C1 segment of cervical spinal cord (tissue), 14 donors: ENCODE measurements at regions not wholly inside any gene's neighbourhood (a gene's known extent, or its start where the extent isn't known, plus 50 kb on each side); places are given as distances from the start of the nearest gene placed in this dataset.

Experiments used
- DNase-seq, 14 donors: peaks; one replicate each; lab custom pipeline; 2025; lab: John Stamatoyannopoulos, UW

DNA sequence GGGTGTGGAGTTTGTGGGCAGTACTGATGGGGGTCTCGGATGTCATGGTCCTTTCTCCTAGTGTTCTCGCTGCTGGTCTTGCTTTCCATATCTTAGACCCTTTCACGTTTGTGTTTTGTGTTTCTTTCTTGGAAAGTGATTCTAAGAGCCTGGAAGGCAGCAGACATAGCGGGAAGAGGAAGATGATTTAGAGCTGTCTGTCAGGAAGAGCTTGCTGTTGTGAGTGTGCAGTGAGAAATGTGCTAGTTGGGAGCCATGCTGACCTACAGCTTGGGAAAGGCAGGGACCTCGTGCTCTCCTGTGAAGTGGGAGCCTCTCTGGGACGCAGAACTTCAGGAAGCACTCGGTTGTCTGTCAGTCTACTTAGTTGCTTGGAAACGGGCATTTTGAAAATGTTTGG lies 122.2 kb downstream of the ZNF518B start:
- no peak for DNase-seq

DNA sequence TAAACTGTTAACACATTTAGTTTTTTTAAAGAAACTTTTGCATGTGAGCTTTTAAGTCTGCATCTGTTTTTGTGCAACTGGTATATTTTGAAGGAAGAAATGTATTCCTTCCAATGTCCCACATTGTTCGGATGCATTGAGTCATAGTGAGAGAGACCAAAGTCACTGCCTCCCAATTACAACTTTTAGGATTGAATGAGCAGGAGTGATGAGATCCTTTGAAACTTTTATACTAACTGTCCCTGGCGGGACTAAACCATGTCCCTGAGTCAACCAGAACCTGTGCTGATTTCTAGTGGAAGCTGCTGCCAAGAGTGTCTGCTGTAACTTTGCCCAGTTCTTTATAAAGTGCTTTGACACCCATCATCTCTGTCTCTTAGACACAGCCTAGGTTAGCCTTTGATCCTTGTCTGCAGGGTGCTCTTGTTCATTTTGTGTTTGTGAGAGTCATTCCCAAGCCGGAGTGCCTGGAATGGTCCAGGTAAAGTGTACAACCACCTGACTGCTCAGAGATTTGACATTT lies 122.7 kb downstream of the ZNF518B start:
- no peak for DNase-seq

DNA sequence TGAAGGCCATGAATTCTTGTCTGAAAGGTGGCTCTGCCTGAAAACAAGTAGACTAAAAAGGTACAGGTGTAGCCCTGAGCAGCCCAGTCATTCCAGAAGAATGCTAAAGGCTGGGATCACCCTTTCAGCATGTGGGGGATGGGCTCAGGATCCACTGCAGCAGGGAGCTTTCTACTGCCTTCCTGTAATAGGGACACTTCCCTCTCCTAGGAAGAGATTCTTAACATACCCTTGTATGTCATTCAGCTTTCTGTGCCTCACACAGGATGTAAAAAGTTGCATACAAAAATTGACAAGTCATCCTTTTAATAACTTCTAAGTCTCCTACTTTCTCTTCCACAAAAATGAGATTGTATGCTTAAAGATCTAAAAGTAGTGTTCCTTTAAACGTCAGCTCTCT lies 123.3 kb downstream of the ZNF518B start:
- no peak for DNase-seq

- no peak for DNase-seq
Measured at GRCh38 chr4:10326075-10326474, 131.2 kb downstream of the ZNF518B start.

- peak in 2 of 14 donors; percentile 5 to 92 for DNase-seq
Measured at GRCh38 chr4:10321931-10322330, 135.3 kb downstream of the ZNF518B start.

- DNase-seq = no peak
Measured at GRCh38 chr4:10320130-10320529, 137.1 kb downstream of the ZNF518B start.

- DNase-seq = no peak
Measured at GRCh38 chr4:10317345-10317744, 139.9 kb downstream of the ZNF518B start.

- DNase-seq = no peak
Measured at GRCh38 chr4:10316851-10317250, 140.4 kb downstream of the ZNF518B start.

GRCh38 chr4:10315638-10316037 lies 141.6 kb downstream of the ZNF518B start:
- no peak for DNase-seq

- DNase-seq = no peak
Measured at GRCh38 chr4:10312568-10312967, 144.7 kb downstream of the ZNF518B start.

GRCh38 chr4:10311939-10312338 lies 145.3 kb downstream of the ZNF518B start:
- DNase-seq = no peak

DNA sequence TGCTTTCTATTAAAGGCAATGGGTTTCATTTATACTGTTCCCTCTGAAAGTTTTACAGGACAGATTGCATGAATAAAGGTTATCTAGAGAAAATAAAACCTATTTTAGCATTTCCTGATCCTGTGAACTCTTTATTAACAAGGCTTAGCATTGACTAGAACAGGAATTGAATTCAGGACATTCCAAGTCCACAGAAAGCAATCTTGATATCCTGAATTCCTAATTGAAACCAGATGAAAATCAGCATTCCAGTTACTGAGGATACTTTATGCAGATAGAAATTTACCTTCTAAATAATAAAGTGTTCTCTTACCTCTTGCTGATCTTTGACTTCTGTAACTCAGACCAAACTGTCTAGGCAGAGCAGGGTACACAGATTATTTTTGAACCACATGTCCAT lies 151.4 kb downstream of the ZNF518B start:
- DNase-seq = no peak

- no peak for DNase-seq
Measured at GRCh38 chr4:10303291-10303690, 153.9 kb downstream of the ZNF518B start.

DNA sequence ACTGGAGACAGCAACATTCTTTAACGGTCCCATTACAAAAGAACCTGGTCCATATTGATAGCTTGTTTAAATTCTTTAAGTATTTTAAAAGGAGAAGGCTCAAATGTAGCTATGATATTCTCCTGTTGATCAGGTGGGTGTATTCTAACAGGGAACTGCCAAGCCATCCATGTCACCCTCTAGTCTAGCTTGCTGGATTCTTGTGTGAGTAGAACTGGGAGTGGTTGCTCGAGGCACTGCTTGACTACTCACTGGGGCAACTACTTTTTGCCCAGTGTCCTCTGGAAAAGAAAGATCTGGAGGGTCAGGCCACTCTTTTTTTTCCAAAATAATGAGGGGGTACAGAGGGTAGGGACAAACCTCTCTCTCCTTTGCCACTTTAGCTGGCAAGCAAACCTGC lies 155.1 kb downstream of the ZNF518B start:
- DNase-seq = no peak

DNA sequence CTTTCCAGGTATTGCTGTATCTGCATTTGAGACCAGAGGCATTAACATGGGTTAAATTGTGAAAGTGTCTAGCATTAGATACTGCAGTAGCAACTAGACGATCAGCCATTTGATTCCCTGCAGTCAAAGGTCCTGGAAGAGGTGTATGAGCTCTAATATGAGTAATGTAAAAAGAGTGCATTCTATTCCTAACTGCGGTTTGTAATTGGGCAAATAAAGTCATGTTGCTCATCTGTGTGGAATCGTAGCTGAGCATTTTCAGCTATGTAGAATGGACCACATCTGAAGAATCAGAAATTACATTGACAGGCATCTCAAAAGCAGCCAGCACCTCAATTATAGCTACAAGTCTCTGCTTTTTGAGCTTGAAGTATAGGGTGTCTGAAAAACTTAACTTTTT lies 157.6 kb downstream of the ZNF518B start:
- DNase-seq = no peak

- DNase-seq = no peak
Measured at GRCh38 chr4:10298681-10299080, 158.5 kb downstream of the ZNF518B start.

- peak in 11 of 14 donors; percentile 9 to 68 (median 54) for DNase-seq
Measured at GRCh38 chr4:10296730-10297129, 160.5 kb downstream of the ZNF518B start.

GRCh38 chr4:10295301-10295700 lies 161.9 kb downstream of the ZNF518B start:
- no peak for DNase-seq

DNA sequence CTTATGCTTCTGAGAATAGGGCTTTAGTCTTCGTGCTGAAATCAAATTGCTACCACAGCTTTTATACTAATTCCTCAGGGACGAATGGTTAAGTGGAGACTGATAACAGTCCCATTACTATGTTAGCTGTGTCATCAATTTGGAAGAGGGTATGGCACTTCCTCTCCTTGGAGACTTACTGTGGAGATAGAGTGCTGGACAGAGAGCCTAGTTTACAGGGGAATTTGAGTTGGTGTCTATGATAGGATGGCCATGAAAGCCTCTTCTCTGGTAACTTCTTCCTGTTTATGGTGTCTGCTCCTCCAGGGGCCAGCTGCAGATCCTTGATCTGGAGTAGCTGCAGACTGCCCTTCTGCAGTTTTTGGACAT lies 167.7 kb downstream of the ZNF518B start:
- no peak for DNase-seq

DNA sequence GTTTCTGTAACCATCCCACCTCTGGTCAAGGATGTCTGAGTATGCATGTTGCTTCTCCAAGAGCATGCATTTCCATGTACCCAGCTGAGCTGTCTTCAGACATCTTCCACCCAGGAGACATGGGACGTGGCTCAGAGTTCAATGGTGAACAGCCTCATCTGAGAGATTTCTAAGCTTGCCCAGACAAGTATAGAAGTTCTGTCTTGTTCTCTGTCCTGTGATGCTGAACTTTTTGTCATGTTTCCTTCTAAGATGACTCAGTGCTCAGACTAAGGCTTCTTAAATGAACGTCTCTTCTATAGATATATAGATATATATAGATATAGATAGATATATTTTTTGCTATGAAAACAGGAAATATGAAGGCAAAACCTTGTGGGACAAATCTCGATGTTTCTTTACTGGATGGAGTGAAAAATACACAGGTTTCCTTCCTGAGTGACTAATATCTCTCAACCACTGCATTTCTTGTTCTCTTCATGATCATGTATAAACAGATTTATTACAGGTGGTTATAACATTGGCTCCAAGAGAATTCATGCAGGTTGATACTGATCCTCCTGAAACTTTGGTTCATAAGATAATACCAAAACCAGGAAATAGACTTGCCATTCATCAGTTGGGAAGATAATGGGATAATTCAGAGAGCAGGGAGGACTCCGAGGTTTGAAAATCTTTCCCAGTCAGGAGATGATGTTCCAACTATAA lies 168.2 kb downstream of the ZNF518B start:
- no peak for DNase-seq

GRCh38 chr4:10285028-10285427 lies 168.4 kb upstream of the WDR1 start:
- no peak for DNase-seq

DNA sequence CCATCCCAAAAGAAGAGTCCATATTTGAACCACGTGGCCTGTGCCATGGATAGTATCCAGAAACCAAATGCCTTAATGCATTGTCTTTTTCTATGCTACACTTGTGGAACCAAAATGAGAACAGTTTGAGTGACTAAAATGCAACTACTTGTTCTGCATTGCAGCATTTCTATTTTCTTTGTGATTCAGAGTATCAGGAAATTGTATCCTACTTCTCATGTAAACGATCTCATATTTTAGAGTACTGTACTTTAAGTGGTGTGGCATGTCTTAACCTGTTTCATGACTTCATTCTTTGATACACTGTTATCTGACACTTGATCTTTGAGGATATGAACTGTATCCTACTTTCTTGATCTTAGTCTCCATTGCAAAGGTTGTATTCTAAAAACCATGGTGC lies 167.2 kb upstream of the WDR1 start:
- DNase-seq = no peak

DNA sequence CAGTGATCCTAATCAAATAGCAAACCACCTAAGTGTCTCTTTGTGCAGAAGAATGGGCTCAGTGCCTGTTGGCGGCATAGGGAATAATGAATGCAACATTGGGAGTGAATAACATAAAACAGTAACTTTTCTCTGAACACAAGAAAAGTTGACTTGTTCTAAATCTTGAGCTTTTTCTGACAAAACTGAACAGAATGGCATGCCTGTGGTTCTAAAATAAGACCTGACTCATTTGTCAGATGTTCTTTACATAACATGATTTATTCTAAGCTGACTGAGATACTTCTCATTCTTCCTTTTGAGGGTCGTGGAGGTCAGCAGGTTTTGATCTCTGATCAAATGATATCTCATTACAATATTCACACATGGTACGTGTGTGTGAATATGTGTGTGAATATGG lies 165.4 kb upstream of the WDR1 start:
- DNase-seq = no peak

- no peak for DNase-seq
Measured at GRCh38 chr4:10279261-10279660, 162.7 kb upstream of the WDR1 start.
